HG03442 (cell line): ENCODE measurements at regions not wholly inside any gene's neighbourhood (a gene's known extent, or its start where the extent isn't known, plus 50 kb on each side); places are given as distances from the start of the nearest gene placed in this dataset.
"Not testable (repeated sequence)": the region's sequence is repeated elsewhere in the genome, so short reads cannot be mapped to it uniquely, and the experiment has no call there.

Experiments used
- ATAC-seq: cut with Tn5 transposase; IDR thresholded peaks from one replicate; pipeline ENCODE4 v1.9.1; 2021; ENCODE audit warnings: mild to moderate bottlenecking, moderate library complexity; ENCODE audit not compliant: unreplicated experiment

- ATAC-seq: no peak
Observed at GRCh38 chr2:56018267-56018666, 94.7 kb upstream of the EFEMP1 start.

GRCh38 chr2:56021136-56021474 lies 97.5 kb upstream of the EFEMP1 start:
- no peak for ATAC-seq

- no peak for ATAC-seq
Observed at GRCh38 chr2:56021579-56021978, 98.0 kb upstream of the EFEMP1 start.

GRCh38 chr2:56025469-56026193 lies 102.0 kb upstream of the EFEMP1 start:
- ATAC-seq: no peak

- no peak for ATAC-seq
Observed at GRCh38 chr2:56026828-56027227, 103.2 kb upstream of the EFEMP1 start.

- ATAC-seq: no peak
Observed at GRCh38 chr2:56030062-56030461, 106.5 kb upstream of the EFEMP1 start.

GRCh38 chr2:56030901-56031300 lies 107.3 kb upstream of the EFEMP1 start:
- no peak for ATAC-seq

- ATAC-seq: no peak
Observed at GRCh38 chr2:56034258-56034657, 110.7 kb upstream of the EFEMP1 start.

- ATAC-seq: no peak
Observed at GRCh38 chr2:56040189-56040588, 116.6 kb upstream of the EFEMP1 start.

- no peak for ATAC-seq
Observed at GRCh38 chr2:56040834-56041233, 117.3 kb upstream of the EFEMP1 start.

GRCh38 chr2:56047136-56047535 lies 123.6 kb upstream of the EFEMP1 start:
- no peak for ATAC-seq

GRCh38 chr2:56049233-56049845 lies 125.8 kb upstream of the EFEMP1 start:
- no peak for ATAC-seq

- ATAC-seq: no peak
Observed at GRCh38 chr2:56053679-56054078, 130.1 kb upstream of the EFEMP1 start.

- no peak for ATAC-seq
Observed at GRCh38 chr2:56055405-56055804, 128.4 kb upstream of the CCDC85A start.

GRCh38 chr2:56061327-56061726 lies 122.5 kb upstream of the CCDC85A start:
- ATAC-seq: not testable (repeated sequence)

- no peak for ATAC-seq
Observed at GRCh38 chr2:56068746-56069145, 115.0 kb upstream of the CCDC85A start.

GRCh38 chr2:56077359-56077915 lies 106.4 kb upstream of the CCDC85A start:
- no peak for ATAC-seq

- ATAC-seq: no peak
Observed at GRCh38 chr2:56082665-56083064, 101.1 kb upstream of the CCDC85A start.

- no peak for ATAC-seq
Observed at GRCh38 chr2:56084111-56084901, 99.5 kb upstream of the CCDC85A start.

GRCh38 chr2:56086336-56086735 lies 97.5 kb upstream of the CCDC85A start:
- ATAC-seq: no peak

- ATAC-seq: no peak
Observed at GRCh38 chr2:56088411-56088810, 95.4 kb upstream of the CCDC85A start.

- no peak for ATAC-seq
Observed at GRCh38 chr2:56089931-56090330, 93.9 kb upstream of the CCDC85A start.
